Neuronal stem cell (in vitro differentiated cells): ENCODE measurements at regions not wholly inside any gene's neighbourhood (a gene's known extent, or its start where the extent isn't known, plus 50 kb on each side); places are given as distances from the start of the nearest gene placed in this dataset.

Experiments
- DNase-seq: peaks from one replicate; pipeline ENCODE4 v3.0.0-alpha.2; 2013; ENCODE audit warnings: low spot score
- H2AFZ ChIP-seq: one replicate; pipeline ENCODE4 v1.6.1; 2013; ENCODE audit warnings: mild to moderate bottlenecking, low read length, inconsistent platforms
- H2AK5ac ChIP-seq: 2 replicates; pipeline ENCODE4 v1.6.1; 2013; ENCODE audit warnings: low read depth, mild to moderate bottlenecking, inconsistent platforms, low read length, moderate library complexity, mixed read lengths
- H2BK120ac ChIP-seq: 2 replicates; pipeline ENCODE4 v1.6.1; 2013; ENCODE audit warnings: low read depth, mild to moderate bottlenecking, inconsistent platforms, low read length, moderate library complexity, mixed read lengths
- H2BK12ac ChIP-seq: one replicate; pipeline ENCODE4 v1.6.1; 2013; ENCODE audit warnings: low read length, inconsistent platforms
- H2BK15ac ChIP-seq: 2 replicates; pipeline ENCODE4 v1.6.1; 2013; ENCODE audit warnings: mild to moderate bottlenecking, low read length, inconsistent platforms, mixed read lengths
- H2BK5ac ChIP-seq: one replicate; pipeline ENCODE4 v1.6.1; 2013; ENCODE audit warnings: inconsistent platforms, mild to moderate bottlenecking, low read length, moderate library complexity
- H3K14ac ChIP-seq: one replicate; pipeline ENCODE4 v1.6.1; 2013; ENCODE audit warnings: low read length, inconsistent platforms
- H3K18ac ChIP-seq: 2 replicates; pipeline ENCODE4 v1.6.1; 2013; ENCODE audit warnings: low read length, inconsistent platforms
- H3K23ac ChIP-seq: 2 replicates; pipeline ENCODE4 v1.6.1; 2013; ENCODE audit warnings: low read depth, mild to moderate bottlenecking, mixed read lengths, low read length, inconsistent platforms; ENCODE audit not compliant: poor library complexity
- H3K27ac ChIP-seq: replicated peaks from 3 replicates; pipeline ENCODE4 v1.5.1; 2013; ENCODE audit warnings: low read length, inconsistent platforms
- H3K27me3 ChIP-seq, 3 experiments: 2 replicates each; pipeline ENCODE4 v1.6.1; 2013; ENCODE audit warnings: low read length in 3 of 3, mild to moderate bottlenecking in 2 of 3, inconsistent platforms in 1 of 3, low read depth in 1 of 3, mixed read lengths in 1 of 3, moderate library complexity in 1 of 3; ENCODE audit not compliant: control insufficient read depth in 3 of 3, insufficient read depth in 3 of 3
- H3K36me3 ChIP-seq, 2 donors: replicated peaks in 1 of 2; 2 replicates each; pipeline ENCODE4 v1.6.1; 2013; ENCODE audit warnings: low read length in 2 of 2; ENCODE audit not compliant: control insufficient read depth in 2 of 2, insufficient read depth in 2 of 2
- H3K4ac ChIP-seq: 2 replicates; pipeline ENCODE4 v1.6.1; 2013; ENCODE audit warnings: inconsistent platforms, mild to moderate bottlenecking, low read length, moderate library complexity
- H3K4me1 ChIP-seq, 2 donors: 1 replicate in 1 of 2; 2 replicates in 1 of 2; pipeline ENCODE4 v1.6.1; 2013; ENCODE audit warnings: low read length in 2 of 2, low read depth in 1 of 2; ENCODE audit not compliant: control insufficient read depth in 2 of 2, insufficient read depth in 1 of 2
- H3K4me2 ChIP-seq: one replicate; pipeline ENCODE4 v1.6.1; 2013; ENCODE audit warnings: mild to moderate bottlenecking, low read length, inconsistent platforms; ENCODE audit not compliant: insufficient read depth, poor library complexity, severe bottlenecking
- H3K4me3 ChIP-seq, 2 donors: 2 replicates each; pipeline ENCODE4 v1.5.1; 2013; ENCODE audit warnings: low read length in 2 of 2, mild to moderate bottlenecking in 2 of 2, inconsistent platforms in 1 of 2, moderate library complexity in 1 of 2
- H3K79me1 ChIP-seq: one replicate; pipeline ENCODE4 v1.6.1; 2013; ENCODE audit warnings: low read depth, mild to moderate bottlenecking, inconsistent platforms, low read length, moderate library complexity
- H3K9ac ChIP-seq: one replicate; pipeline ENCODE4 v1.6.1; 2013; ENCODE audit warnings: mild to moderate bottlenecking, low read depth, low read length, inconsistent platforms; ENCODE audit not compliant: poor library complexity
- H3K9me3 ChIP-seq, 2 donors: replicated peaks in 1 of 2; 2 replicates each; pipeline versions ENCODE3 to v1.6.1; 2013; ENCODE audit warnings: low read length in 2 of 2, mild to moderate bottlenecking in 2 of 2, inconsistent platforms in 1 of 2, low read depth in 1 of 2, mixed read lengths in 1 of 2, moderate library complexity in 1 of 2; ENCODE audit not compliant: control insufficient read depth in 2 of 2, insufficient read depth in 1 of 2
- H4K8ac ChIP-seq: one replicate; pipeline ENCODE4 v1.6.1; 2013; ENCODE audit warnings: low read depth, mild to moderate bottlenecking, inconsistent platforms, low read length, moderate library complexity
- H4K91ac ChIP-seq: one replicate; pipeline ENCODE4 v1.6.1; 2013; ENCODE audit warnings: low read length, low read depth, mild to moderate bottlenecking, inconsistent platforms; ENCODE audit not compliant: poor library complexity
- WGBS, 2 donors: extraction: QIAGEN DNeasy Blood & Tissue Kit; methylation state at CpG; one replicate each; pipeline ENCODE4 v1.1.7; 2013; ENCODE audit warnings: missing lambda C conversion rate in 2 of 2, mixed read lengths in 1 of 2; ENCODE audit not compliant: insufficient read length in 2 of 2, insufficient replicate concordance in 1 of 2; ENCODE audit errors: extremely low coverage in 2 of 2; 5-methylcytosine and 5-hydroxymethylcytosine counted together

GRCh38 chr2:196555161-196555560 is 84.4 kb upstream of the CCDC150 start:
- Histone ChIP-seq H3K79me1 (no peaks in the 10 kb centered on the region), H3K9me3 (peaks cover 0 to 16% of the 10 kb centered on the region in 2 donors), H3K4ac (no peak overlapping the region), H3K9ac (no peak overlapping the region), H3K23ac (no peak overlapping the region), H2AFZ (no peak overlapping the region), H3K14ac (no peak overlapping the region), H2AK5ac (no peak overlapping the region), H2BK5ac (no peak overlapping the region), H3K4me3 (no peak overlapping the region), H3K4me1 (peaks cover 0 to 3% of the 10 kb centered on the region in 2 donors), H3K36me3 (no peaks in the 10 kb centered on the region), H2BK12ac (no peak overlapping the region), H3K18ac (no peak overlapping the region), H4K8ac (no peak overlapping the region), H3K27me3 (no peaks in the 10 kb centered on the region), H2BK120ac (no peak overlapping the region), H2BK15ac (no peak overlapping the region), H3K4me2 (no peak overlapping the region), H4K91ac (no peak overlapping the region), H3K27ac (no peak overlapping the region)
- WGBS, 2 donors: no CpG with 5 or more reads among the region's 3 CpGs
- no peak for DNase-seq

GRCh38 chr2:196555726-196556125 is 83.8 kb upstream of the CCDC150 start:
- Histone ChIP-seq H4K91ac (no peak overlapping the region), H3K9me3 (peaks cover 0 to 19% of the 10 kb centered on the region in 2 donors), H3K18ac (no peak overlapping the region), H3K23ac (no peak overlapping the region), H2BK12ac (no peak overlapping the region), H3K14ac (no peak overlapping the region), H4K8ac (no peak overlapping the region), H2AFZ (no peak overlapping the region), H2BK15ac (no peak overlapping the region), H2AK5ac (no peak overlapping the region), H3K4me1 (peaks cover 0 to 3% of the 10 kb centered on the region in 2 donors), H3K9ac (no peak overlapping the region), H3K4me3 (no peak overlapping the region), H3K27me3 (no peaks in the 10 kb centered on the region), H3K4ac (no peak overlapping the region), H3K4me2 (no peak overlapping the region), H3K27ac (no peak overlapping the region), H3K79me1 (no peaks in the 10 kb centered on the region), H3K36me3 (no peaks in the 10 kb centered on the region), H2BK5ac (no peak overlapping the region), H2BK120ac (no peak overlapping the region)
- DNase-seq: no peak
- no CpG with 5 or more reads among the region's 1 CpG for WGBS, 2 donors

GRCh38 chr2:196558497-196558896 is 81.0 kb upstream of the CCDC150 start:
- no peak overlapping the region for H2AFZ ChIP-seq
- no peaks in the 10 kb centered on the region for H3K79me1 ChIP-seq
- H2BK12ac ChIP-seq: no peak overlapping the region
- no peak overlapping the region for H3K27ac ChIP-seq
- H3K4me2 ChIP-seq: no peak overlapping the region
- H3K14ac ChIP-seq: no peak overlapping the region
- H3K27me3 ChIP-seq: no peaks in the 10 kb centered on the region
- no peak overlapping the region for H2BK120ac ChIP-seq
- H3K4me3 ChIP-seq: no peak overlapping the region
- no peak overlapping the region for H4K8ac ChIP-seq
- H3K9me3 ChIP-seq: peaks cover 0 to 19% of the 10 kb centered on the region in 2 donors
- H3K36me3 ChIP-seq: no peaks in the 10 kb centered on the region
- no peak overlapping the region for H3K23ac ChIP-seq
- H2BK15ac ChIP-seq: no peak overlapping the region
- no peak for DNase-seq
- H3K9ac ChIP-seq: no peak overlapping the region
- WGBS, 2 donors: no CpG with 5 or more reads among the region's 3 CpGs
- no peak overlapping the region for H3K18ac ChIP-seq
- peaks cover 0 to 10% of the 10 kb centered on the region in 2 donors for H3K4me1 ChIP-seq
- no peak overlapping the region for H2BK5ac ChIP-seq
- H4K91ac ChIP-seq: no peak overlapping the region
- H3K4ac ChIP-seq: no peak overlapping the region
- no peak overlapping the region for H2AK5ac ChIP-seq

- no peak overlapping the region for H2BK12ac ChIP-seq
- H3K36me3 ChIP-seq: no peaks in the 10 kb centered on the region
- DNase-seq: no peak
- peaks cover 0 to 13% of the 10 kb centered on the region in 2 donors for H3K9me3 ChIP-seq
- no peak overlapping the region for H2BK120ac ChIP-seq
- H3K23ac ChIP-seq: no peak overlapping the region
- no peaks in the 10 kb centered on the region for H3K27me3 ChIP-seq
- H3K79me1 ChIP-seq: no peaks in the 10 kb centered on the region
- no peak overlapping the region for H3K9ac ChIP-seq
- no peak overlapping the region for H2BK15ac ChIP-seq
- no peak overlapping the region for H2BK5ac ChIP-seq
- peaks cover 0 to 10% of the 10 kb centered on the region in 2 donors for H3K4me1 ChIP-seq
- no peak overlapping the region for H2AK5ac ChIP-seq
- H3K4me2 ChIP-seq: no peak overlapping the region
- H3K27ac ChIP-seq: no peak overlapping the region
- no peak overlapping the region for H3K14ac ChIP-seq
- H2AFZ ChIP-seq: no peak overlapping the region
- no peak overlapping the region for H4K8ac ChIP-seq
- no peak overlapping the region for H4K91ac ChIP-seq
- no peak overlapping the region for H3K4ac ChIP-seq
- no peak overlapping the region for H3K18ac ChIP-seq
- H3K4me3 ChIP-seq: no peak overlapping the region
Observed at GRCh38 chr2:196563876-196564275, 75.6 kb upstream of the CCDC150 start.
